ENCODE measurements at regions not wholly inside any gene's neighbourhood (a gene's known extent, or its start where the extent isn't known, plus 50 kb on each side); places are given as distances from the start of the nearest gene placed in this dataset.

- DNase-seq (ENCODE audit: low read depth) = no peak
- TF ChIP-seq CTCF (conservative IDR thresholded peaks at IDR 0.05; ENCODE audit: control insufficient read depth, insufficient read depth, low read depth, low read length) = no peak
- no peak overlapping the region for H3K4me3 ChIP-seq (ENCODE audit: control insufficient read depth, low read depth, low read length)
Measured at GRCh38 chr2:43098539-43098938, 127.9 kb downstream of the ZFP36L2 start.

GRCh38 chr2:43097644-43098408 lies 128.6 kb downstream of the ZFP36L2 start:
- TF ChIP-seq CTCF (conservative IDR thresholded peaks at IDR 0.05; ENCODE audit: control insufficient read depth, insufficient read depth, low read depth, low read length) = no peak

GRCh38 chr2:43095533-43096295 lies 130.7 kb downstream of the ZFP36L2 start:
- no peak overlapping the region for H3K4me3 ChIP-seq (ENCODE audit: control insufficient read depth, low read depth, low read length)
- no peak for TF ChIP-seq CTCF (conservative IDR thresholded peaks at IDR 0.05; ENCODE audit: control insufficient read depth, insufficient read depth, low read depth, low read length)
- DNase-seq (ENCODE audit: low read depth) = no peak

More at GRCh38 chr2:43097644-43098408, 128.6 kb downstream of the ZFP36L2 start:
- no peak for DNase-seq (ENCODE audit: low read depth)
- no peak overlapping the region for H3K4me3 ChIP-seq (ENCODE audit: control insufficient read depth, low read depth, low read length)

GRCh38 chr2:43092520-43093179 lies 133.8 kb downstream of the ZFP36L2 start:
- no peak for DNase-seq (ENCODE audit: low read depth)
- no peak overlapping the region for H3K4me3 ChIP-seq (ENCODE audit: control insufficient read depth, low read depth, low read length)
- no peak for TF ChIP-seq CTCF (conservative IDR thresholded peaks at IDR 0.05; ENCODE audit: control insufficient read depth, insufficient read depth, low read depth, low read length)

GRCh38 chr2:43090317-43090716 lies 136.1 kb downstream of the ZFP36L2 start:
- DNase-seq (ENCODE audit: low read depth) = no peak
- no peak overlapping the region for H3K4me3 ChIP-seq (ENCODE audit: control insufficient read depth, low read depth, low read length)
- TF ChIP-seq CTCF (conservative IDR thresholded peaks at IDR 0.05; ENCODE audit: control insufficient read depth, insufficient read depth, low read depth, low read length) = no peak

GRCh38 chr2:43088143-43089073 lies 138.0 kb downstream of the ZFP36L2 start:
- no peak for TF ChIP-seq CTCF (conservative IDR thresholded peaks at IDR 0.05; ENCODE audit: control insufficient read depth, insufficient read depth, low read depth, low read length)
- DNase-seq (ENCODE audit: low read depth) = no peak
- H3K4me3 ChIP-seq (ENCODE audit: control insufficient read depth, low read depth, low read length) = no peak overlapping the region

Data from fibroblast of mammary gland (primary cell).